ENCODE measurements at regions not wholly inside any gene's neighbourhood (a gene's known extent, or its start where the extent isn't known, plus 50 kb on each side); places are given as distances from the start of the nearest gene placed in this dataset.

GRCh38 chr22:47808886-47809620 is 1046.6 kb downstream of the TBC1D22A start:
- DNase-seq = no peak

- no peak for DNase-seq
Measured at GRCh38 chr22:47808236-47808635, 1045.8 kb downstream of the TBC1D22A start.

- DNase-seq = no peak
Measured at GRCh38 chr22:47807506-47807905, 1045.1 kb downstream of the TBC1D22A start.

GRCh38 chr22:47806894-47807293 is 1044.4 kb downstream of the TBC1D22A start:
- DNase-seq = no peak

- no peak for DNase-seq
Measured at GRCh38 chr22:47805394-47805935, 1043.0 kb downstream of the TBC1D22A start.

- no peak for DNase-seq
Measured at GRCh38 chr22:47804281-47804680, 1041.8 kb downstream of the TBC1D22A start.

GRCh38 chr22:47802421-47802820 is 1040.0 kb downstream of the TBC1D22A start:
- DNase-seq = no peak

- no peak for DNase-seq
Measured at GRCh38 chr22:47801541-47802245, 1039.2 kb downstream of the TBC1D22A start.

- DNase-seq = no peak
Measured at GRCh38 chr22:47798229-47798628, 1035.8 kb downstream of the TBC1D22A start.

- no peak for DNase-seq
Measured at GRCh38 chr22:47797342-47797945, 1035.0 kb downstream of the TBC1D22A start.

GRCh38 chr22:47796128-47796908 is 1033.9 kb downstream of the TBC1D22A start:
- DNase-seq = no peak

- DNase-seq = no peak
Measured at GRCh38 chr22:47795477-47796127, 1033.2 kb downstream of the TBC1D22A start.

GRCh38 chr22:47794851-47795250 is 1032.4 kb downstream of the TBC1D22A start:
- DNase-seq = no peak

GRCh38 chr22:47793304-47794101 is 1031.1 kb downstream of the TBC1D22A start:
- DNase-seq = no peak

- no peak for DNase-seq
Measured at GRCh38 chr22:47789171-47789570, 1026.7 kb downstream of the TBC1D22A start.

GRCh38 chr22:47788461-47788860 is 1026.0 kb downstream of the TBC1D22A start:
- DNase-seq = no peak

- no peak for DNase-seq
Measured at GRCh38 chr22:47787501-47788227, 1025.2 kb downstream of the TBC1D22A start.

GRCh38 chr22:47786650-47787290 is 1024.3 kb downstream of the TBC1D22A start:
- DNase-seq = no peak

GRCh38 chr22:47784991-47785390 is 1022.5 kb downstream of the TBC1D22A start:
- no peak for DNase-seq

GRCh38 chr22:47784367-47784983 is 1022.0 kb downstream of the TBC1D22A start:
- DNase-seq = no peak
